Neural cell (in vitro differentiated cells): ENCODE measurements at regions not wholly inside any gene's neighbourhood (a gene's known extent, or its start where the extent isn't known, plus 50 kb on each side); places are given as distances from the start of the nearest gene placed in this dataset.

Experiments used
- H2AFZ ChIP-seq: fragments of 200-600, 300-800 bp; sonication (generic), shearing (Covaris generic); 2 replicates; pipeline ENCODE4 v1.6.0; 2014; ENCODE audit warnings: low read depth, mild to moderate bottlenecking, antibody characterized with exemption, low read length, moderate library complexity
- H3F3A ChIP-seq: fragments of 200-600 bp; shearing (Covaris generic); 2 replicates; pipeline ENCODE4 v1.6.1; 2016; ENCODE audit warnings: mild to moderate bottlenecking, moderate library complexity, mixed read lengths, antibody characterized with exemption, low read length; ENCODE audit not compliant: insufficient read depth, poor library complexity, severe bottlenecking
- H3K27ac ChIP-seq: fragments of 200-600, 300-800 bp; sonication (generic), shearing (Covaris generic); 2 replicates; pipeline ENCODE4 v1.5.1; 2014; ENCODE audit warnings: mild to moderate bottlenecking, low read length, moderate library complexity
- H3K27me3 ChIP-seq: fragments of 300-800, 200-600 bp; sonication (generic), shearing (Covaris generic); 2 replicates; pipeline ENCODE4 v1.6.0; 2014; ENCODE audit warnings: mild to moderate bottlenecking, low read depth, low read length, moderate library complexity; ENCODE audit not compliant: insufficient read depth
- H3K36me3 ChIP-seq: fragments of 300-800, 200-600 bp; sonication (generic), shearing (Covaris generic); 2 replicates; pipeline ENCODE4 v1.5.1; 2014; ENCODE audit warnings: mild to moderate bottlenecking, antibody characterized with exemption, low read length, moderate library complexity; ENCODE audit not compliant: insufficient read depth
- H3K4me2 ChIP-seq: fragments of 300-800, 200-600 bp; sonication (generic), shearing (Covaris generic); 2 replicates; pipeline ENCODE4 v1.6.0; 2014; ENCODE audit warnings: mild to moderate bottlenecking, low read length
- H3K4me3 ChIP-seq: fragments of 300-800, 200-600 bp; sonication (generic), shearing (Covaris generic); 2 replicates; pipeline ENCODE4 v1.5.1; 2014; ENCODE audit warnings: mild to moderate bottlenecking, low read length, moderate library complexity
- H3K79me2 ChIP-seq: fragments of 200-600 bp; shearing (Covaris generic); replicated peaks from 2 replicates; pipeline ENCODE4 v1.6.0; 2014; ENCODE audit warnings: mild to moderate bottlenecking, low read length, moderate library complexity; ENCODE audit not compliant: insufficient read depth
- H3K9ac ChIP-seq: fragments of 300-800, 200-600 bp; sonication (generic), shearing (Covaris generic); 2 replicates; pipeline ENCODE4 v1.6.1; 2016; ENCODE audit warnings: mild to moderate bottlenecking, low read length, mixed read lengths
- H3K9me2 ChIP-seq: fragments of 200-600 bp; shearing (Covaris generic); 2 replicates; pipeline ENCODE4 v1.6.1; 2016; ENCODE audit warnings: mild to moderate bottlenecking, low read length, mixed read lengths; ENCODE audit not compliant: insufficient read depth
- H3K9me3 ChIP-seq: fragments of 200-600, 300-800 bp; sonication (generic), shearing (Covaris generic); 2 replicates; pipeline ENCODE4 v1.6.1; 2016; ENCODE audit warnings: mild to moderate bottlenecking, mixed run types, low read length, moderate library complexity, mixed read lengths
- H4K20me1 ChIP-seq: fragments of 200-600 bp; shearing (Covaris generic); 2 replicates; pipeline ENCODE4 v1.6.1; 2016; ENCODE audit warnings: mild to moderate bottlenecking, mixed run types; ENCODE audit not compliant: insufficient read depth
- CTCF ChIP-seq: fragments of 450-650 bp; IDR thresholded peaks from 2 replicates; pipeline ENCODE4 v1.5.1; 2014; ENCODE audit warnings: antibody characterized with exemption, mild to moderate bottlenecking, moderate library complexity; ENCODE audit not compliant: poor library complexity, severe bottlenecking
- EP300 ChIP-seq: fragments of 450-650 bp; conservative IDR thresholded peaks from 2 replicates; pipeline ENCODE4 v1.6.1; 2014; ENCODE audit warnings: antibody characterized with exemption, mild to moderate bottlenecking, moderate library complexity; ENCODE audit not compliant: poor library complexity, severe bottlenecking
- EZH2 ChIP-seq: fragments of 200-600, 300-800 bp; shearing (Covaris generic), sonication (generic); IDR thresholded peaks from 2 replicates; pipeline ENCODE4 v1.6.1; 2014; ENCODE audit warnings: antibody characterized with exemption, low read length, borderline replicate concordance, mild to moderate bottlenecking; ENCODE audit not compliant: insufficient read depth, poor library complexity, severe bottlenecking
- MXI1 ChIP-seq: fragments of 450-650 bp; conservative IDR thresholded peaks from 2 replicates; pipeline ENCODE4 v1.6.1; 2014; ENCODE audit warnings: antibody characterized with exemption, mild to moderate bottlenecking; ENCODE audit not compliant: poor library complexity, severe bottlenecking
- POLR2AphosphoS5 ChIP-seq: IDR thresholded peaks from 2 replicates; pipeline ENCODE4 v1.6.1; 2012
- RAD21 ChIP-seq: fragments of 450-650 bp; conservative IDR thresholded peaks from 2 replicates; pipeline ENCODE4 v1.6.1; 2014; ENCODE audit warnings: antibody characterized with exemption, mild to moderate bottlenecking, moderate library complexity
- REST ChIP-seq: IDR thresholded peaks from 2 replicates; pipeline ENCODE4 v1.6.1; 2012; ENCODE audit warnings: borderline replicate concordance
- SMC3 ChIP-seq: fragments of 450-650 bp; conservative IDR thresholded peaks from 2 replicates; pipeline ENCODE4 v1.6.1; 2014; ENCODE audit warnings: antibody characterized with exemption, mild to moderate bottlenecking, moderate library complexity; ENCODE audit not compliant: poor library complexity
- TAF1 ChIP-seq: IDR thresholded peaks from 2 replicates; pipeline ENCODE4 v1.6.1; 2012; ENCODE audit warnings: low read depth

- no peaks in the 10 kb centered on the region for H3F3A ChIP-seq
- no peaks in the 10 kb centered on the region for H3K9me2 ChIP-seq
- H3K9ac ChIP-seq = no peak overlapping the region
- no peaks in the 10 kb centered on the region for H3K9me3 ChIP-seq
- H4K20me1 ChIP-seq = no peaks in the 10 kb centered on the region
- no peak overlapping the region for H3K4me3 ChIP-seq
- no peaks in the 10 kb centered on the region for H3K36me3 ChIP-seq
- no peak overlapping the region for H2AFZ ChIP-seq
- H3K4me2 ChIP-seq = no peak overlapping the region
- H3K79me2 ChIP-seq = no peaks in the 10 kb centered on the region
- H3K27ac ChIP-seq = no peak overlapping the region
- H3K27me3 ChIP-seq = no peaks in the 10 kb centered on the region
- no peak for TF ChIP-seq EZH2
- TF ChIP-seq RAD21 = no peak
- TF ChIP-seq EP300 = no peak
- no peak for TF ChIP-seq REST
- no peak for TF ChIP-seq CTCF
- TF ChIP-seq SMC3 = no peak
- no peak for TF ChIP-seq TAF1
- TF ChIP-seq MXI1 = no peak
- no peak for TF ChIP-seq POLR2AphosphoS5
Observed at GRCh38 chr18:7414459-7414858, 152.7 kb upstream of the PTPRM start.

DNA sequence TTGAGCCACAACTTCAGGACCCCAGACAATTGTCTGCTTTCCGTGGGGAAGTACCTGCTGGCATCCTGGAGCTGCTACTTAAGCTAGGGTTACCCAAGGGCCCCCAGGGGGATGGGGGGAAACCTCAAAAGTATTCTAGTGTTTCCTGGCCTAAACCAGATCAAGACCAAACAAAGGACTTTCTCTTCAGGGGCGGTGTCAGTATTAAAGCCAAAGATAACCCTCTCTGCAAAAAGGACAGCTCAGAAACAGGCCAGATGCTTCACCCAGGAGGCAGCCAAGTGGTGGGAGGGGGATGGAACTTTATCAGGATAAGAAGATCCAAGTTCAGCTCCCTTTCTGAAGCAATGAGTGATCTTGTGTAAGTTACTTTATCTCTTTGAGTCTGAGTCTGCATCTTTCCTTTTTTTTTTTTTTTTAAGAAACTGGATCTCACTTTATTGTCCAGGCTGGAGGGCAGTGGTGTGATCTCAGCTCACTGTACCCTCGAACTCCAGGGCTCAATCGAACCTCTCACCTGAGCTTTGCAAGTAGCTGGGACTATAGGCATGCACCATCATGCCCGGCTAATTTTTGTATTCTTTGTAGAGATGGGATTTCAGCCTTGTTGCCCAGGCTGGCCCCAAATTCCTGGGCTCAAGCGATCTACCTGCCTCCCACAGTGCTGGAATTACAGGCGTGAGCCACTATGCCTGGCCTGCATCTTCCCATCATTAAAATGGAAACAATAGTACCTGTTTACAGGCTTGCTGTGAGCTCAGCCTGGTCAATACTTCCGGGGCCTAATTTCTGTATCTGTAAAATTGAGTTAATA is 151.8 kb upstream of the PTPRM start:
- Histone ChIP-seq H3K4me2 (no peak overlapping the region), H3F3A (no peaks in the 10 kb centered on the region), H3K27ac (no peak overlapping the region), H3K9me2 (no peaks in the 10 kb centered on the region), H2AFZ (no peak overlapping the region), H3K79me2 (no peaks in the 10 kb centered on the region), H3K27me3 (no peaks in the 10 kb centered on the region), H3K9ac (no peak overlapping the region), H3K36me3 (no peaks in the 10 kb centered on the region), H3K4me3 (no peak overlapping the region), H4K20me1 (no peaks in the 10 kb centered on the region), H3K9me3 (no peaks in the 10 kb centered on the region)
- TF ChIP-seq POLR2AphosphoS5 (no peak), EP300 (no peak), MXI1 (no peak), SMC3 (no peak), REST (no peak), TAF1 (no peak), CTCF (no peak), EZH2 (no peak), RAD21 (no peak)
